IMR-90 (cell line): ENCODE measurements at regions not wholly inside any gene's neighbourhood (a gene's known extent, or its start where the extent isn't known, plus 50 kb on each side); places are given as distances from the start of the nearest gene placed in this dataset.

Experiments used
- ATAC-seq: fragments of 200-7000 bp; cut with Tn5 transposase; 2 replicates; pipeline ENCODE4 v1.9.1; 2020; ENCODE audit warnings: low read depth, mild to moderate bottlenecking, moderate library complexity
- BruUV-seq: library from RNA; stranded (reverse); fragments of 400-500 nt; replicated peaks from 2 replicates; lab custom pipeline; 2021; lab: Mats Ljungman, UMichigan
- CTCF ChIA-PET: fragments of 300-600 bp; formaldehyde crosslinking; extraction: SDS; loops from one replicate; lab custom pipeline; 2021; ENCODE audit warnings: antibody characterized with exemption; lab: Yijun Ruan, JAX
- POLR2A ChIA-PET: fragments of 300-600 bp; sonication (Branson Sonifier 250); formaldehyde crosslinking; loops from one replicate; lab custom pipeline; 2022; ENCODE audit warnings: antibody characterized with exemption; ENCODE audit not compliant: unreplicated experiment; lab: Charles Lee
- DNase-seq: peaks from one replicate; pipeline ENCODE4 v3.0.0; 2013
- H2AFZ ChIP-seq: replicated peaks from 2 replicates; pipeline ENCODE3; 2013; ENCODE audit warnings: low read length, mild to moderate bottlenecking; ENCODE audit not compliant: poor library complexity
- H2AK5ac ChIP-seq: 2 replicates; pipeline ENCODE4 v1.6.1; 2013; ENCODE audit warnings: low read depth, low read length, inconsistent platforms
- H2AK9ac ChIP-seq: replicated peaks from 2 replicates; pipeline ENCODE3; 2013; ENCODE audit warnings: mild to moderate bottlenecking, low read depth, low read length, moderate library complexity; ENCODE audit not compliant: poor library complexity
- H2BK120ac ChIP-seq: 2 replicates; pipeline ENCODE4 v1.6.1; 2013; ENCODE audit warnings: low read depth, low read length, inconsistent platforms
- H2BK15ac ChIP-seq: 3 replicates; pipeline ENCODE4 v1.6.1; 2013; ENCODE audit warnings: low read depth, low read length, inconsistent platforms
- H2BK20ac ChIP-seq: 2 replicates; pipeline ENCODE4 v1.6.1; 2013; ENCODE audit warnings: low read depth, mild to moderate bottlenecking, inconsistent platforms, low read length, moderate library complexity
- H2BK5ac ChIP-seq: 2 replicates; pipeline ENCODE4 v1.6.1; 2013; ENCODE audit warnings: mild to moderate bottlenecking, low read depth, low read length, inconsistent platforms; ENCODE audit not compliant: poor library complexity, severe bottlenecking
- H3K14ac ChIP-seq: replicated peaks from 2 replicates; pipeline ENCODE4 v1.6.1; 2013; ENCODE audit warnings: low read depth, low read length, inconsistent platforms
- H3K18ac ChIP-seq: 2 replicates; pipeline ENCODE4 v1.6.1; 2013; ENCODE audit warnings: low read depth, low read length, control low read depth
- H3K23ac ChIP-seq: 2 replicates; pipeline ENCODE4 v1.6.1; 2013; ENCODE audit warnings: low read depth, low read length, inconsistent platforms
- H3K27ac ChIP-seq: 2 replicates; pipeline ENCODE4 v1.5.1; 2013; ENCODE audit warnings: mild to moderate bottlenecking, control low read depth, low read length; ENCODE audit not compliant: insufficient read depth
- H3K27me3 ChIP-seq: 2 replicates; pipeline ENCODE4 v1.6.1; 2013; ENCODE audit warnings: low read length; ENCODE audit not compliant: control insufficient read depth, insufficient read depth
- H3K36me3 ChIP-seq: 2 replicates; pipeline ENCODE4 v1.6.1; 2013; ENCODE audit warnings: low read length, mixed read lengths; ENCODE audit not compliant: control insufficient read depth, insufficient read depth
- H3K4ac ChIP-seq: 2 replicates; pipeline ENCODE4 v1.6.1; 2013; ENCODE audit warnings: low read depth, low read length, inconsistent platforms
- H3K4me1 ChIP-seq: 2 replicates; pipeline ENCODE4 v1.6.1; 2013; ENCODE audit warnings: low read length, mixed read lengths; ENCODE audit not compliant: control insufficient read depth, insufficient read depth
- H3K4me2 ChIP-seq: 2 replicates; pipeline ENCODE4 v1.6.1; 2013; ENCODE audit warnings: low read depth, mild to moderate bottlenecking, control low read depth, low read length, moderate library complexity
- H3K4me3 ChIP-seq: 2 replicates; pipeline ENCODE4 v1.5.1; 2013; ENCODE audit warnings: low read depth, mild to moderate bottlenecking, control low read depth, low read length, moderate library complexity; ENCODE audit not compliant: insufficient read depth
- H3K56ac ChIP-seq: 2 replicates; pipeline ENCODE4 v1.6.1; 2013; ENCODE audit warnings: low read length, inconsistent platforms; ENCODE audit not compliant: insufficient read depth; ENCODE audit errors: extremely low read depth
- H3K79me1 ChIP-seq, 2 experiments: 2 replicates each; pipeline ENCODE4 v1.6.1; 2013; ENCODE audit warnings: low read length in 2 of 2, inconsistent platforms in 1 of 2, low read depth in 1 of 2
- H3K9ac ChIP-seq: 2 replicates; pipeline ENCODE4 v1.6.1; 2013; ENCODE audit warnings: low read depth, low read length, control low read depth
- H3K9me1 ChIP-seq: 2 replicates; pipeline ENCODE4 v1.6.1; 2013; ENCODE audit warnings: low read length, inconsistent platforms; ENCODE audit not compliant: insufficient read depth
- H3K9me3 ChIP-seq: 2 replicates; pipeline ENCODE4 v1.6.1; 2013; ENCODE audit warnings: low read length; ENCODE audit not compliant: control insufficient read depth, insufficient read depth
- H4K20me1 ChIP-seq: 2 replicates; pipeline ENCODE4 v1.6.1; 2013; ENCODE audit warnings: low read length, inconsistent platforms; ENCODE audit not compliant: insufficient read depth
- H4K5ac ChIP-seq: 2 replicates; pipeline ENCODE4 v1.6.1; 2013; ENCODE audit warnings: mild to moderate bottlenecking, low read depth, low read length, control low read depth
- H4K8ac ChIP-seq, 2 experiments: 2 replicates each; pipeline ENCODE4 v1.6.1; 2013; ENCODE audit warnings: low read depth in 2 of 2, low read length in 2 of 2, control low read depth in 1 of 2, inconsistent platforms in 1 of 2
- H4K91ac ChIP-seq: 2 replicates; pipeline ENCODE4 v1.6.1; 2013; ENCODE audit warnings: low read depth, low read length, inconsistent platforms; ENCODE audit not compliant: insufficient read depth
- BHLHE40 ChIP-seq: fragments of 150-350 bp; IDR thresholded peaks from 2 replicates; pipeline ENCODE4 v1.6.1; 2016; ENCODE audit warnings: mild to moderate bottlenecking, low read depth, low read length
- CEBPB ChIP-seq: IDR thresholded peaks from 2 replicates; pipeline ENCODE4 v1.6.1; 2012; ENCODE audit warnings: low read depth, low read length, improper control_type of control experiment
- CHD1 ChIP-seq: IDR thresholded peaks from 2 replicates; pipeline ENCODE4 v1.6.1; 2012; ENCODE audit warnings: low read depth, low read length, improper control_type of control experiment
- ELK1 ChIP-seq: fragments of 150-350 bp; IDR thresholded peaks from 2 replicates; pipeline ENCODE4 v1.6.1; 2016; ENCODE audit warnings: low read depth, mild to moderate bottlenecking, low read length, moderate library complexity, borderline replicate concordance
- FOS ChIP-seq: fragments of 150-350 bp; IDR thresholded peaks from 2 replicates; pipeline ENCODE4 v1.6.1; 2016; ENCODE audit warnings: low read depth, low read length
- MAFK ChIP-seq: IDR thresholded peaks from 2 replicates; pipeline ENCODE4 v1.6.1; 2012; ENCODE audit warnings: low read depth, low read length, improper control_type of control experiment
- MAZ ChIP-seq: IDR thresholded peaks from 2 replicates; pipeline ENCODE4 v1.6.1; 2012; ENCODE audit warnings: low read depth, mild to moderate bottlenecking, low read length, improper control_type of control experiment, moderate library complexity, borderline replicate concordance
- MXI1 ChIP-seq: IDR thresholded peaks from 2 replicates; pipeline ENCODE4 v1.6.1; 2012; ENCODE audit warnings: low read depth, mild to moderate bottlenecking, low read length, moderate library complexity, borderline replicate concordance
- NFE2L2 ChIP-seq: fragments of 150-350 bp; IDR thresholded peaks from 2 replicates; pipeline ENCODE4 v1.6.1; 2016; ENCODE audit warnings: low read depth, mild to moderate bottlenecking, low read length
- POLR2A ChIP-seq: IDR thresholded peaks from 2 replicates; pipeline ENCODE4 v1.6.1; 2012; ENCODE audit warnings: mild to moderate bottlenecking, low read depth, low read length
- RAD21 ChIP-seq: IDR thresholded peaks from 2 replicates; pipeline ENCODE4 v1.6.1; 2012; ENCODE audit warnings: low read length, improper control_type of control experiment
- RCOR1 ChIP-seq: IDR thresholded peaks from 2 replicates; pipeline ENCODE4 v1.6.1; 2012; ENCODE audit warnings: mild to moderate bottlenecking, low read length, improper control_type of control experiment; ENCODE audit not compliant: insufficient replicate concordance
- RFX5 ChIP-seq: IDR thresholded peaks from 2 replicates; pipeline ENCODE4 v1.8.0; 2012; ENCODE audit warnings: low read depth, mild to moderate bottlenecking, low read length, moderate library complexity
- SMC3 ChIP-seq: fragments of 150-350 bp; IDR thresholded peaks from 2 replicates; pipeline ENCODE4 v1.6.1; 2016; ENCODE audit warnings: low read depth, mild to moderate bottlenecking, antibody characterized with exemption, low read length, moderate library complexity
- USF2 ChIP-seq: fragments of 150-350 bp; IDR thresholded peaks from 2 replicates; pipeline ENCODE4 v1.6.1; 2017; ENCODE audit warnings: mild to moderate bottlenecking, antibody characterized with exemption, low read length, low read depth
- WGBS, 2 experiments: methylation state at CpG; one replicate each; pipeline versions ENCODE4 v1.1.5 to v1.1.7; 2013; ENCODE audit warnings: missing lambda C conversion rate in 2 of 2; ENCODE audit not compliant: insufficient read length in 1 of 2; ENCODE audit errors: extremely low coverage in 2 of 2; 5-methylcytosine and 5-hydroxymethylcytosine counted together
- dilution Hi-C: fragments of 300-500 bp; cut with HindIII; formaldehyde crosslinking; loops from one replicate; pipeline ENCODE4 v1.14.3; 2018; ENCODE audit warnings: low sequenced_read_pairs; ENCODE audit not compliant: unreplicated experiment
- in situ Hi-C: fragments of 300-500 bp; cut with MboI; formaldehyde crosslinking; loops from 3 replicates; pipeline ENCODE4 v1.14.3; 2019; ENCODE audit warnings: low sequenced_read_pairs, inconsistent platforms, mixed read lengths
- intact Hi-C: fragments of 100-400 bp; cut with micrococcal nuclease; formaldehyde crosslinking; loops from 2 replicates; pipeline ENCODE4 v1.10.0; 2022
- TF ChIP-seq, protein P1 (sequence below): conservative IDR thresholded peaks from 2 replicates; pipeline ENCODE4 v1.5.1; 2012; ENCODE audit warnings: mild to moderate bottlenecking, low read depth, low read length, improper control_type of control experiment

GRCh38 chr5:82537687-82538306, 259.6 kb upstream of the RPS23 start:
- no peaks in the 10 kb centered on the region for H3K79me1 ChIP-seq
- ChIA-PET POLR2A (interaction anchor here (0.6 kb wide), 1 partner anchor 44 kb away, joined by 3 read pairs; no protein-coding TSS in a partner anchor), CTCF (interaction anchor here (1.4 kb wide), 1 partner anchor 186 kb away, joined by 3 read pairs; no protein-coding TSS in a partner anchor)
- H3K4ac ChIP-seq = no peak overlapping the region
- no peak overlapping the region for H3K9ac ChIP-seq
- H4K91ac ChIP-seq = no peak overlapping the region
- no peaks in the 10 kb centered on the region for H3K9me1 ChIP-seq
- no peaks in the 10 kb centered on the region for H3K36me3 ChIP-seq
- no peak overlapping the region for H2AK9ac ChIP-seq
- intact Hi-C loops = no loop called here
- H2AK5ac ChIP-seq = no peak overlapping the region
- no peak overlapping the region for H4K5ac ChIP-seq
- no peaks in the 10 kb centered on the region; the same call in 1 of the 2 replicates for H3K27me3 ChIP-seq
- no peaks in the 10 kb centered on the region for H3K9me3 ChIP-seq
- dilution Hi-C loops = no loop called here
- no peak overlapping the region for H2AFZ ChIP-seq
- TF ChIP-seq, protein P1, sequence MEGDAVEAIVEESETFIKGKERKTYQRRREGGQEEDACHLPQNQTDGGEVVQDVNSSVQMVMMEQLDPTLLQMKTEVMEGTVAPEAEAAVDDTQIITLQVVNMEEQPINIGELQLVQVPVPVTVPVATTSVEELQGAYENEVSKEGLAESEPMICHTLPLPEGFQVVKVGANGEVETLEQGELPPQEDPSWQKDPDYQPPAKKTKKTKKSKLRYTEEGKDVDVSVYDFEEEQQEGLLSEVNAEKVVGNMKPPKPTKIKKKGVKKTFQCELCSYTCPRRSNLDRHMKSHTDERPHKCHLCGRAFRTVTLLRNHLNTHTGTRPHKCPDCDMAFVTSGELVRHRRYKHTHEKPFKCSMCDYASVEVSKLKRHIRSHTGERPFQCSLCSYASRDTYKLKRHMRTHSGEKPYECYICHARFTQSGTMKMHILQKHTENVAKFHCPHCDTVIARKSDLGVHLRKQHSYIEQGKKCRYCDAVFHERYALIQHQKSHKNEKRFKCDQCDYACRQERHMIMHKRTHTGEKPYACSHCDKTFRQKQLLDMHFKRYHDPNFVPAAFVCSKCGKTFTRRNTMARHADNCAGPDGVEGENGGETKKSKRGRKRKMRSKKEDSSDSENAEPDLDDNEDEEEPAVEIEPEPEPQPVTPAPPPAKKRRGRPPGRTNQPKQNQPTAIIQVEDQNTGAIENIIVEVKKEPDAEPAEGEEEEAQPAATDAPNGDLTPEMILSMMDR = no peak
- TF ChIP-seq BHLHE40 (no peak), MAFK (no peak), CEBPB (no peak), POLR2A (no peak), FOS (no peak), RAD21 (no peak), RFX5 (no peak), NFE2L2 (no peak), SMC3 (no peak), CHD1 (no peak), MXI1 (no peak), ELK1 (no peak), RCOR1 (no peak), MAZ (no peak), USF2 (no peak)
- no peaks in the 10 kb centered on the region for H3K4me1 ChIP-seq
- H3K14ac ChIP-seq = no peak overlapping the region
- H2BK120ac ChIP-seq = no peak overlapping the region
- H4K20me1 ChIP-seq = no peaks in the 10 kb centered on the region
- H3K4me3 ChIP-seq = no peak overlapping the region
- no peak overlapping the region for H2BK15ac ChIP-seq
- no TSS peak for BruUV-seq
- no peak for DNase-seq
- no peak overlapping the region for H3K23ac ChIP-seq
- no peak overlapping the region for H3K27ac ChIP-seq
- H4K8ac ChIP-seq = no peak overlapping the region
- H3K56ac ChIP-seq = no peak overlapping the region
- in situ Hi-C loops = no loop called here
- H2BK5ac ChIP-seq = no peak overlapping the region
- no peak overlapping the region for H3K18ac ChIP-seq
- no CpG with 5 or more reads among the region's 10 CpGs for WGBS, 2 experiments
- H2BK20ac ChIP-seq = no peak overlapping the region
- no peak for ATAC-seq
- no peak overlapping the region for H3K4me2 ChIP-seq
